Posterior cingulate gyrus (tissue), 11 donors: ENCODE measurements at regions not wholly inside any gene's neighbourhood (a gene's known extent, or its start where the extent isn't known, plus 50 kb on each side); places are given as distances from the start of the nearest gene placed in this dataset.

Source experiments
- DNase-seq, 10 donors: peaks; one replicate each; pipeline versions ENCODE4 v3.0.0 to v3.0.0-alpha.2; 2020 to 2021; ENCODE audit warnings: mixed read lengths in 3 of 10
- intact Hi-C: fragments of 100-400 bp; cut with DNase I; formaldehyde crosslinking; loops from one replicate; pipeline ENCODE4 v1.15.1; 2023

DNA sequence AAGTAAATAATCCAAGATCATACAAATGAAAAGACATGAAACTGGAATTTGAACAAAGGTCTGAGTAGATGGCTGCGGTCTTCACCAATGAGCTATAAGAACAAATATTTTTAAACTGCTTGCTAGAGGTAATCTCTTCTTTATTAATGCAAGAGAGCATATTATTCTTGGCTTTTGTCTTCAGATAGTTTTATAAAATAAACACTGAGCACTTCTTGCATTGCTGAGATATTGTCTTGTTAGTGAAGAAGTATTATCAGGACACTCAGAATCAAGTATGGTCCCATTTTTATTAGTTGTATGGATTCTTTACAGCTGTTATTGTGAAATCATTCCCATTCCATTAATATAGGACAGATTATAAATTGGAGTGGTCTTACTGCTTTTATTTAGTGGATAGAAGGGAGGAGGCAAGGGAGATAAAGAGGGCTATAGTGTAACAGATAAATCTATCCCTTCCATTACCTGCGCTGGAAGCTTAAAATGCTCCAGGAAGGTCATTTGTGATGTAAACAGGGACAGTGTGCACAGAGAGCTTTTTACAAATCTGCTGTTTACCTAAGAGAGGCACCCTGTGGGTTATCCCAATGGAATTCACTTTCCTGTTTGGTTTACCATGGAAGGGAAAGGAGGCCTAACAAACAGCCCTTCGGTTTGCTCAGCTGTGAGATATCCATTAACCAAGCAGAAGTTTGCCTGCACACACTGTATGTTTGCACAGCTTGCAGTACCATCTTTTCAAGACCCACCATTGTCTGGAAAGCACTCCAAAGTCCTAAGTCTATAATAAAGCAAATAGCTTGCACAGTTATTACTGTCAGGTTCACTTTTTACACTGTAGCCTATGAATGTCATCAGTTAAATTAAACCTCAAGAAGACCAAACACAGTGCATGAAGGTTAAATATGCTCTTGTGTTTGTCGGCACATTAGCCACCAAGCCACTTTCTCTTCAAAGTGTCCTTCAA is 347.7 kb upstream of the TGFBR2 start:
- DNase-seq = no peak
- intact Hi-C loops = no loop called here

DNA sequence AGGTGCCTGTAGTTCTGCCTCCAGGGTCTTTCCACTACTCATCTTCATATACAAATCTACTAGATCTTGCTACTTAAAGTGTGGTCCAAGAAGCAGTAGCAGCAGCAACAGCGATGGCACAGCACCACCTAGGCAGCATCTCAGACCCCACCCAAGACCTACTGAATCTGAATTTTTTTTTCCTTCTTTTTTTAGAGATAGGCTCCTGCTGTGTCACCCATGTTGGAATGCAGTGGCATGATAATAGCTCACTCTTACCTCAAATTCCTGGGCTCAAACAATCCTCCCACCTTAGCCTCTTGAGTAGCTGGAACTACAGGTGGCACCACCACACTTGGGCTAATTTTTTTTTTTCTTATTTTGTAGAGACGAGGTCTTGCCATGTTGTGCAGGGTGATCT is 346.7 kb upstream of the TGFBR2 start:
- DNase-seq = no peak
- intact Hi-C loops = no loop called here

DNA sequence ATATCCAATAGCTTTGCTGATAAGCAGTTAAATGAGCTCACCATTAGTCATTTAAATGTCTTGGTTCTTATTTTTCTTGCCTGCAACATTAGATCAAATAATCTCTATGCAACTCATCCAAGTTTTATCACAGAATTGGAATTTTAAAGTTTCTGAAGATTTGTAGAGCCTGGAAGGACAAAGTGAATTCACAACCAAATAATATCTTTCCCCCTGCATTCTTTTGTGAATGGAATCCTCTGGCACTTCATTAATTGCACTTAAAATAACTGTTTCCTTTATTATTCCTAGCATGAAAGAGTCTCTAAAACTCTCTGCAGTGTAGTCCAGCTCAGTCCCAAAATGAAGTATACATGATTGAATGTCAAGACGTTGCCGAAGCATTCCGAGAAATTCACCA is 345.6 kb upstream of the TGFBR2 start:
- intact Hi-C loops = no loop called here
- no peak for DNase-seq

DNA sequence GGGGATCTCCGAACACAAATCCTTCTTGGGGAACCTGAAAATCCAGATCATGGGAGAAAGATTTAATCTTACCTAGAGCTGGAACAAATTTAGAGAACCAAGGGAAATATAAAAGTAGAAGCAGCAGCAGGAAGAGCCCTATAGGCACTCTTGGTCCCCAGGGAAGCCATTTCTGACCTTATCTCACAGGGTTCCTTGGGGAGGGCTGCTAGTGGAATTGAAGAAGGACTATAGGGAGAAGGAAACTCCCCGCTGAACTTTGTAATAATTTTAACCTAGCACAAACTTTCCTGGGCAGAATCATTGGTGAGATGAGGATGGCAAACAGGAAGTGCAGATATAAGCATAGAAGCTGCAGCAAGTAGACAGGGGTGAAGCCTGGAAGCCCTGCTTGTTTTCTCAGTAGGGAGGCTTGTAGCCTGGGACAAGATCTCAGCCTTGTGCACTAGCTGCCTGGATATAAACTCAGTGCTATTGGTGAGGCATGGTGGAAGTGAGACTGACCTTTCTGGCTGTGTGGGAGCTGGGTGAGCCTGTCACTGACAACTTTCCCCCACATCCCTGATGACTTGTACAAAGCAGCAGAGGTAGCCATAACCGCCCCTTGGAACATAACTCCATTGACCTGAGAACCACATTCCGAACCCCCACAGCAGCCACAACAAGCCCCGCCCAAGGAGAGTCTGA is 343.0 kb upstream of the TGFBR2 start:
- intact Hi-C loops = no loop called here
- DNase-seq = no peak

DNA sequence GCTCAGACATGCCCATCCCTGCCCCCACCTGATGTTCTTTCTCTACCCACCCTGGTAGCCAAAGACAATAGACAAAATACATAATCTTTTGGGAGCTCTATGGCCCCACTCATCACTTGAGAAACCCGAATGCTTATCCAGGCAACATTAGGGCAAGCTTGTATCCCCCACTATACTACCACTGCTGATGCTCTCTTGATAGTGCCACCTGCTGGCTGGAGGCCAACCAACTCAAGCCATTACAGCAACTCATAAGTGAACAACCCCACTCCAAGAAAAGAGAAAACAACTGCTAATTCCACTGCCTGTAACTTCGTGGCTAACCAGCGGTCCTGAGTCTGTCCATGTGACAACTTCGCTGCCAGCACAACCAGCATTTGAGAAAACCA is 342.5 kb upstream of the TGFBR2 start:
- intact Hi-C loops = no loop called here
- no peak for DNase-seq

DNA sequence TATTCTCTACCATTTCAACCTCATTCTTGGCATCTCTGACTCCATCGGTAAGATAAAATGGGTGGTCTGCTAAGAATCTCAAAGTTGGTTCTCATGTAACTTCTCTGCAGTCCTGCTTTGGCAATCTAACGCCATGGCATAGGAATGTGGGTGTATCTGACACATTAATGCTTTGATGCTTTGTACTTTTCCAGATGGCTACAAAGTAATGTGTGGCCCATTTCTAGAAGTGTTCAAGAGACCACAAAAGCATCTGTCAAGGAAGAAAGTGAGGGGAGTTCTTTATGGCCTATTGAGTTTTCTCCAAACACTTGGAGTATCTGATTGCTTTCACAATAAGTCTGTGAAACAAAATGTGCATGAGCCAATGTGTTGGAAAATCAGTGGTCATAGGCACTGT is 339.9 kb upstream of the TGFBR2 start:
- DNase-seq = no peak
- intact Hi-C loops = no loop called here

DNA sequence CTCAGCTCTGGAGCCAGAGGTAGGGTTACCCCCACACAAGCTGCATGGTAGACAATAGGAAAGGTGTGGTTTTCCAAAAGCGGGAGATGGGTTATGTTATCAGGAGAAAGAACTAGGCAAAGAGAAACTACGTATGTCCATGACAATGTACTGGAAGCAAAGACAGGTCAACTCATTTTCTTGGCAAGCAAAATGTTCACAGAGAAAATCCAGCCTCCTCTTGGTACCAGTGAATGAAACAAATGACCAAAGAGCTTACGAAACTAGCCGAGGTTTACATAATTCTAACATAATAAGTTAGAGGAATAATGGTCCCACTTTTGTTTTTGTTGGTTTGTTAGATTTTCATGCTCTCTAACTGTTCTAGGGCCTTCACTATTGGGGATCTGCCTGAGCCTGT is 338.1 kb upstream of the TGFBR2 start:
- intact Hi-C loops = no loop called here
- DNase-seq = no peak

DNA sequence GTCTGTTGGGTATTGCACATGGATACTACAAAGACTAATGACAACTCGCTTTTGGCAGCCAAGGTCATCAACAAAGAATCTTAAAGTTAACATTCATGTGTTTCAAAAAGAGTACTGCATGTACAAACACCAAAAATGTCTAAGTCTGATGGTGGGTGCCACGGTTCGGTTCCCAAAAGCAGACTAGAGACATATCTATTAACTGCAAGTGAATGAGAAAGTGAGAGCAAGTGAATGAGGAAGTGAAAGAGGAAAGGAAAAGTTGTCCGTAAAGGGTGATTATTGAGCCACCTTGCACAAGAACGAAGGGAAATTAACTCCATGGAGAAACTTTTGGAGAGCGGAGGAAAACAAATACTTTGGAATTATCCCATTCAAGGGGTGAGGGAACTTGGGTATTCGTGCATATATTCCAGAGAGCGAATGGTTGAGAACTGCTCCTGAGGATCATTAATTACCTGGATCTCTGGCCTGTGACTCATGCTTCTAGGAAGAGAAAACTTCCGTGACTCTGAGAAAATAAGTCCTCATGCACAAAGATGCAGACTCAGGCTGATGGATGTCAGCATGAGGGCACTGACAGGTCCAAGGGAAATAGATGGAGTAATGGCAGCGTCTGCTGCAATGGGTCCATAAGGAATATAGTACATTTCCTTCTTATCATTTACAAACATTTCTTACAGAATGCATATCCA is 336.5 kb upstream of the TGFBR2 start:
- no peak for DNase-seq
- intact Hi-C loops = no loop called here

DNA sequence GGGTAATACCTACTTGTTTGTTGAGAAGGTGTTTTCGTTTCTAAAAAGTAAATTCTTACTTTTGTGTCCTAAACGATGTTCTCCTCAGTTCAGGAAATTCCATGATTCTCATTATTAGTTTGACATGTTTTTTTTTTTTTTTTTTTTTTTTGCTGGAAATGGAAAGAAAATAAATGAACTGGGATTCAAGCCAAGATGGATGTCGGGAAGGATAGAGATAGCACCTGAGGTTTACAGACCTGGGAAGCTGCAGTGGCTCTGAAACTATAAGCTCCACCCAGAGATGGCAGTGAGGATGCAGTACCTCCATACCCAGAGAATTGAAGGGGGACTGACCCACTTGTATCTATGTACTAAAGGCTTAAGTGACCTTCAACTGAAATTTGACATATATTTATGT is 334.6 kb upstream of the TGFBR2 start:
- intact Hi-C loops = no loop called here
- DNase-seq = no peak

DNA sequence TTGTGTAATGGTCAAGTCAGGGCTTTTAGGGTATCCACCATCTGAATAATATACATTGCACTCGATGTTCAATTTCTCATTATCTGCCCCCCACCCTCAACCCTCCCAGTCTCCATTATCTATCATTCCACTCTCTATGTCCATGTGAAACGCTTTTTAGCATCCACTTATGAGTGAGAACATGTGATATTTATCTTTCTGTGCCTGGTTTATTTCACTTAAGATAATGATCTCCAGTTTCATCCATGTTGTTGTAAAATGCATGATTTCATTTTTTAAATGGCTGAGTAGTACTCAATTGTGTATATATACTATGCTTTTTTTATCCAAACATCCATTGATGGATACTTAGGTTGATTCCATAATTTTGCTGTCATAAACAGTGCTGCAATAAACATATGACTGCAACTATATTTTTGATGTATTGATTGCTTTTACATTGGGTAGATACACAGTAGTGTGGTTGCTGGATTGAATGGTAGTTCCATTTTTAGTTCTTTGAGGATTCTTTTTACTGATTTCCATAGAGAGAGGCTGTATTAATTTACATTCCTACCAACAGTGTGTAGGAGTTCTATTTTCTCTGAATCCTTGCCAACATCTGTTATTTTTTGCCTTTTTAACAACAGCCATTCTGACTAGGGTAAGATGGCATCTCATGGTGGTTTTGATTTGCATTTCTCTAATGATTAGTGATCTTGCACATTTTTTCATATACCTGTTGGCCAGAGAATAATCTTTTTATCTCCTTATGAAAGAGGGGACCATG is 332.9 kb upstream of the TGFBR2 start:
- no peak for DNase-seq
- intact Hi-C loops = no loop called here

DNA sequence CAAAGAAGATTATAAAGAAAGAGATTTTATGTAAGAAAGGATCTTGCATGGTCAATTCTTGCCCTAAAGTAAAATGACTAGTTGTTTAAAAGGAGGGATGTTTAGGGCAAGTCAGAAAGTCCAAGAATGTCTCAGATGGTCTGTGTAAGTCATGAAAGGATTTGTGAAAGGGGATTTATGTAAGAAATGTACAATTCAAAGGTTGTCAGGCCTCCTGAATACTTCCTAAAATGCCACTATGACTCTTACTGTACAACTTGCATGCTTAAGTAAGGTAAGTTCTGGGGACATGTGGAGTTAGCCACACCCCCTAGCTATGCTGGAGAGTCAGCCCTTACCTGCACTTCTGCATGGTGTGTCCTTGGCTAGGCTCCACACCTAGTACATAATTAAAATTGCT is 328.9 kb upstream of the TGFBR2 start:
- intact Hi-C loops = no loop called here
- no peak for DNase-seq

DNA sequence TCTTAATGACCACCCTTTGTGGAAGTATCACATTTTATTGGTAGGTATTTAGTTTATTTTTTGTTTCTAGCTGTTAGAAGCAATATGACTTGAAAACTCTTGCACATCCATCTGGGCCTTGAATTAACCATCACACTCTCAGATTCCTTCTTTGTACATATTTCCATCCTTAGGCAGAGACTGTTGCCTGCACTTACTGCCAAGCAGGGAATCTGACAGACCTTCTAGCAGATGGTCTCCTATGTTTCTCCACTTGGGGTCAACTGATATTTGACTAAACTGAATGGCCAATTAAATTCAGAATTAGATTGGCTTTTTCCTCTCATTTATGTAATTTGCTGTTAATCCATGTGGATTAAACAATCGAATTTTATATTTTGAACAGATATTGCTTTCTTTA is 324.9 kb upstream of the TGFBR2 start:
- intact Hi-C loops = no loop called here
- no peak for DNase-seq

DNA sequence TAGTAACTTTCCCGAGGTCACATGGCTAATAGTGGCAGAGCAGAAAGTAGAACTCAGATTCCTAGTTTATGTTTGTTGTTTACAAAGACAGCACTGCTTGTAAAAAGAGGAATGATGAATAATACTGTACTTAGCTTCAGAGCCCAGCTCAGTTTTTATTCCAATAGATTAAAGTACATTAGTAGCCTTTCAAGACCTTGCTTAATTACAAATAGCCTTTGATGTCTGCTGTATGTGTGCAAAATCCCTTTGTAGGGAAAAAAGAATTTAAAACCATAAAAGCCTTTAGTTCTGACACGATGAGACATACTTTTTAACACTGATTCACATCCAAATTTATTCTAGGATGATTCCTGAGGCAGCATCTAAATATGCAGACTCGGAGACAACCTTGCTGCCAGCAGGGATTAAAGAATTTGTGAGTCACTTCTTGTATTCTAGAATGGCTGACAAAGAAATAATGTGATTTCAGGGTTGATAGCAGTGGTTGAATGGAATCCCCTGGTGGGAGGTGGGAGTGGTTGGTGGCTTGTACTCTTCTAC is 324.2 kb upstream of the TGFBR2 start:
- intact Hi-C loops = no loop called here
- no peak for DNase-seq

DNA sequence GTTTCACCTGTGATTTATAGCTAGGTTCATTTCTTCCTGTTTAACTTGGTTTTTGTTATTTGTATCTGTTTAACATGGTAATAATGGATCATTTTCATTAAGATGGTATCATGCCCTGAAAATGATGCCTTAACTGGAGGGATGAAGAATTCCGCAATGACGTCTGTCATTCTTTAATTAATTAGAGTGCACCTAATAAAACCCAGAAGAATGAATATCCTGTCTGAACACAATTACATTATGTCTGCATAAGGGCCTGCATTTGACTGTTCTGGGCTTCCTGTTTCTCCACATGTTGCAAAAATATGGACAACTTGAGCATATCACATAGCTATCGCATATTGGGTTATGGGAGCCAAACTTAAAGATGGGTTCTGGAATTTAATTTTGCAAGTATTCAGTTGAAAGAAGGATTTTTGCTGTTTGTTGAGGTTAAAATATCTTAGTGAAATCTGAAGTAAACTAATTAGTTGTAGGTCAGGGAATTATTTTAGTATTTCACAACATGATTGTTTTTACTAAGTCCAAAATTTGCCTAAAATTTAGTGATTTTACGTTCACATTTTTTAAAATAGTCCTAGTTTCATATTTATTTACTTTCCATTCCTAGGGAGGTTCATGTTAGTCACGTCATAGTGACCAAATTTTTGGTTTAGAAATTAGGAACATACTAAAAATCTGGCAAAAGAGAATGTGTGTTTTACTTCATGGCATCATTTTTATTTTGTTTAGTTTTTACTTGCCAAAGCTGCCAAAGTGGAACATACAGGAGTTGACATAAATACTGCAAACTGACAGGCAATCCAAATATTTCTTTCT is 321.0 kb upstream of the TGFBR2 start:
- no peak for DNase-seq
- intact Hi-C loops = no loop called here

DNA sequence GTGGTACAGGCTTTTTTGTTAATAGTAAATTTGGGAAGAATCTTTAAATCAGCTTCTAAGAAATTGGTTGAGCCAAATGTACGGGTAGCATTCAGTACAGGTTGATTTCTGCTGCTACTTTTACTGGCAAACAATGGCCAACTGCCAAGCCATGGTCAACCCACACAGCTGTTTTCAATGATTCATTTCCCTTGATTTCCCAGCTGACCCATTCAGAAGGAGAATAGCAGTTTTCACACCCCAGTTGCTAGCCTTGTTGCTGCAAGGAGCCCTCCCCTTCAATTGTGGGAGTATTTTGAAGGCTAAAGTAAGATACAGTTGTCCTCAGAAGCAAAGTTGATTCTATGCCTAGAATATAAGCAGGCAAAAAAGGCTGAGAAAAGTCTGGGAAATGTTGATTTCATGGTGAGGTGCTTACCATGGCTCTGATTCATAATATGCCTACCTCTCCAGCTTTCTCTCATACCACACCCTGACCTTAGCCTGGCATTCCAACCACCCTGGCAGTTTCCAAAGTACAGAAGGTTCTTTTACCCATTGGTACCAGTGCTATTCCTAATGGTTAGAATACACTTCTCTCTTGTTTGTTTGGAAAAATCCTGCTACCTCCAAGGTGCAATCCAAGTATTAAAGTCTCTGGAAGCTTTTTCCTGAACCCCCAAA is 320.3 kb upstream of the TGFBR2 start:
- peak in 9 of 10 donors; percentile 20 to 82 (median 46) for DNase-seq
- intact Hi-C loops = no loop called here

DNA sequence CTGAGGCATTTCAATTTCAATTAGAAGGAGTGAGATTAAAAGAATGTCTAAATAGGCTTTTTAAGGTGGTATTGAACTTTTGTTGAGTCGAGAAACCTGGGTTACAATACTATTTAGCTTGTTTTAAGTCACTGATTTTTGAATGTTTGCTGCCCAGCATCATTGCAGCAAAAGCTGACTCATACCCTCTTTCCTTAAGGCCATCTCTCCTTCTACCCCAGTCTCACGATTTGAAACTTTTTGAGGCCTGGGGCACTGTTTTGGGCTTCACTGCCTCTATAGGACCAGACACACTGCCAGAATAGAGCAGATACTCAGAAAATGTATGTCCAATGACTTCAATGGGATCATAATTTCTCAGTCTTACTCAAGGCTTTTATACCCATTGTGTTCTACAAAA is 319.6 kb upstream of the TGFBR2 start:
- intact Hi-C loops = no loop called here
- no peak for DNase-seq

DNA sequence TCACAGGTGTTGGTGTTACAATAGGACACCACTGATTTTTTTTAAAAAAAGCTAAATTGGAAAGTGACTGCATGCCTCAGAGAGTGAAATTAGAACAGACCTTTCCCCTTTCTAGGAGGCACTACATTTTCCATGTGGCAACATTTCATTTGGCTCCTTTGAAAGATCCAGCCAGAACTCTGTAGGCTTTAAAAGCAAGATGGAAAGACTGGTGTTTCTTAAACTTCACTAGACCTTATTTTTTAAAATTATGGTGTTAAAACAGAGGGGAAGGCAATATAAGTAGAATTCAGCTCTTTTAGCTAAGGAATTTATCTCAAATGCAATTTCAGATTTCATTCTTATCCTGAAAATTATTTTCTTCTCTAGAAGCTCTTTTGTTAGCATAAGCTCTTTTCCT is 317.6 kb upstream of the TGFBR2 start:
- intact Hi-C loops = no loop called here
- DNase-seq = no peak

DNA sequence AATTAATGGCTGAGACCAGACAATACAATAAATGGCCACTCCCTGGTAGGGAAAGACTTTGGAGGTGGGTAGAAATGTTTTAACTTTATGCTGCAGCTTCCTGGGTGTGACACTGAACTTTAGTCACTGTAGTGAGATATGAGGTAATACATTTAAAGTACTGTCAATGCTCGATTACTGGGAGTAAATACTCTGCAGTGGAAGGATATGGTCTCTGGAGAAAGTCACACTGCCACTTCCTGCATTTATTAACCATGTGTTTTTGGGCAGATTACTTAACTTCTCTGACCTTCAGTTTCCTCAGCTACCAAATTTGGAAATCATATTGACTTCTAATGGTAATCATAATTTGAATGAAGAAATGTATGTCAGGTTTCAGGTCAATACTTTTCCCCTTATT is 317.1 kb upstream of the TGFBR2 start:
- no peak for DNase-seq
- intact Hi-C loops = no loop called here

DNA sequence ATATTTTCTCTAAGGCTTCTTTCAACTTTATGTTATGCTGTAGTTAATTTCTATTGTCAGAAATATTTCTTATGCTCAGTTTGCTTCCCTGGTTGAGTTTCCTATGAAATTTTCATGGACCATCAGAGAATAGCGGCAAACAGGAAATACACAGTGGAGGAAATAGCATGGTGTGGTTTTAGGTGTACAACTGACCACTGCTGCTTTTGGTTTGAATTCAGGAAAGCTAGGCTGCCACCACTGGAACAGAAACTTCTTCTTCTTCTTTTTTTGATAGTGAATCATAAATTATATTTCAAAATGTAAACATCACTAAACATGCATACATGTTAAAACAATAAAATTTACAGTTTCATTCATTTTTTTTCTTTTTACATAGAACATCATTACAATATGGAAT is 316.6 kb upstream of the TGFBR2 start:
- no peak for DNase-seq
- intact Hi-C loops = no loop called here
